ENCODE measurements at regions not wholly inside any gene's neighbourhood (a gene's known extent, or its start where the extent isn't known, plus 50 kb on each side); places are given as distances from the start of the nearest gene placed in this dataset.

- no peak for ATAC-seq
- DNase-seq = no peak
- intact Hi-C loops (cut with micrococcal nuclease) = no loop called here
Observed at GRCh38 chr18:34002130-34002529, 222.6 kb downstream of the NOL4 start.

GRCh38 chr18:34001376-34001775 lies 223.3 kb downstream of the NOL4 start:
- intact Hi-C loops (cut with micrococcal nuclease) = no loop called here
- DNase-seq = no peak
- ATAC-seq = no peak

- intact Hi-C loops (cut with micrococcal nuclease) = no loop called here
- DNase-seq (no peak), ATAC-seq (no peak)
Observed at GRCh38 chr18:33987206-33987605, 237.5 kb downstream of the NOL4 start.

DNA sequence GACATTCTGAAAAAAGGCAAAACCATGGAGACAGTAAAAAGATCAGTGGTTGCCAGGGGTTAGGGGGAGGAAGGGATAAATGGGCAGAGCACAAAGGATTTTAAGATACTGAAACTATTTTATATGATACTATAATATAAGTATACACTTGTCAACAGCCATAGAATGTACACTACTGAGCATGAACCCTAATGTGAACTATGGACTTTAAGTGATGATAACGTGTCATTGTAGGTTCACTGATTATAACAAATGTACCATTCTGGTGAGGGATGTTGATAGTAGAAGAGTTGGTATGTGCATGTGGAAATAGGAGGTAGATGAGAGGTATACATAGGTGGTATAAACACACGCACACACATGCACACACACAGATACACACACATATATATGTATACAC lies 241.6 kb downstream of the NOL4 start:
- intact Hi-C loops (cut with micrococcal nuclease) = no loop called here
- ATAC-seq (no peak), DNase-seq (no peak)

GRCh38 chr18:33960417-33960816 lies 264.3 kb downstream of the NOL4 start:
- intact Hi-C loops (cut with micrococcal nuclease) = no loop called here
- DNase-seq = no peak
- ATAC-seq = no peak

DNA sequence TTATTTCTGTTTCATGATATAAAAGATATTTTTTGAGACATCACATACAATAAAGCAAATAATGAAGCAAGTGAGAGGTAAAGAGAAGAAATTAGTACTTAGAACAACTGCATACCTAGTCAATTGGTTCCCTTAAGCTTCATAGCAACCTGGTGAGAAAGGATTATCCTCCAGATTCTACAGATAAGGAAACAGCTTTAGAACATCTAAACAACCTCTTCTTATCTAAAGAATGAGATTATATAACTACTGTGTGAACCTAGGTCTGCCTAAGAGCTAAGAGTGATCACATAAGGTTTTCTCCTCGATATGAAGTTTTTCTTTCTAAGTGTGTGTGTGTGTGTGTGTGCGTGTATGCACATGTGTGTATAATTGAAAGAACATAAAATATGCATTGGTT lies 265.1 kb downstream of the NOL4 start:
- no peak for ATAC-seq
- DNase-seq = no peak
- intact Hi-C loops (cut with micrococcal nuclease) = no loop called here

GRCh38 chr18:33957707-33958106 lies 267.0 kb downstream of the NOL4 start:
- DNase-seq (no peak), ATAC-seq (no peak)
- intact Hi-C loops (cut with micrococcal nuclease) = no loop called here

DNA sequence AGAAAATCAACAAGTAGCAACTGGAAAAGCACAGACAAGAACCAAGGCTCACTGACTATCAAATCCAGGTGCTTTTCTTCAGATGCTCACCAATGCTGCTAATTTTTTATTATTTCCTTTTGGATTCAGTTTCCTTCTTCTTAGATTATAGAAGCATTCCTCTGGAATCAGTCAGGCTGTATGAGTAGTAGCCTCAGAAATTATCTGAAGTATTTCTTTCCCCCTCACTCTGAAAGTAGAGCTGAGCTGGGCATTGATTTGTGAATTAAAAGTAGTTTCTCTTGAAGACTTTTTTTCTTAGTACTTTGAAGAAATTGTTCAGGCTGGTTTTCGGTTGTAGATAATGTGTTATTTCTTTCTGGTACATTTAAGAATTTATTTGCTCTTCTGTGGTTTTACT lies 273.7 kb downstream of the NOL4 start:
- intact Hi-C loops (cut with micrococcal nuclease) = no loop called here
- no peak for DNase-seq
- no peak for ATAC-seq

- intact Hi-C loops (cut with micrococcal nuclease) = no loop called here
- ATAC-seq (no peak), DNase-seq (no peak)
Observed at GRCh38 chr18:33946336-33946735, 278.4 kb downstream of the NOL4 start.

- intact Hi-C loops (cut with micrococcal nuclease) = no loop called here
- ATAC-seq = no peak
- DNase-seq = no peak
Observed at GRCh38 chr18:33944493-33944892, 280.2 kb downstream of the NOL4 start.

DNA sequence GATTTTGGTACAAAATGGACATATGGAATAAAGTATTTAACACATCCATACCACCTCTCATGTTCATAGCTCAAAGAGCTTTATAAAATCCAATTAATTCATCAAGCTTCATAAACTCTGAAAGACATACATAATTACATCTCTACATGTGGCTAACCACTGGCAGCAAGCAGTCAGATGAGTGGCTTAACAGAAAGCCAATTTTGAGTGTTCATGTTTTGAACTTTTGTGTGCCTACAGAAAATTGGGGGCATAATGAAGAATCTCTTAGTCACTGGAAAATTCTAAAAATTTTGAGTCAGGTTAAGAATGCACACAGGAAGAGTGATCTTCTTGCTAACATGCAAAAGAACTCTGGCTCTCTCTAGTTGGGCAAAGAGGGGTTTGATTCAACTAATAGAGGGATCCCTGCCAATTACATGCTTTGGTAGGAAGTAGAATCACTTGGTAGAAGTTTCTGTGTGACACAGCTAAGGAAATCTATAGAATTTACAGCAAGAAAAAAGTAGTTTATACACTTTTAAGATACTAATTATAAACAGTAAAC lies 287.4 kb downstream of the NOL4 start:
- DNase-seq (no peak), ATAC-seq (no peak)
- intact Hi-C loops (cut with micrococcal nuclease) = no loop called here

DNA sequence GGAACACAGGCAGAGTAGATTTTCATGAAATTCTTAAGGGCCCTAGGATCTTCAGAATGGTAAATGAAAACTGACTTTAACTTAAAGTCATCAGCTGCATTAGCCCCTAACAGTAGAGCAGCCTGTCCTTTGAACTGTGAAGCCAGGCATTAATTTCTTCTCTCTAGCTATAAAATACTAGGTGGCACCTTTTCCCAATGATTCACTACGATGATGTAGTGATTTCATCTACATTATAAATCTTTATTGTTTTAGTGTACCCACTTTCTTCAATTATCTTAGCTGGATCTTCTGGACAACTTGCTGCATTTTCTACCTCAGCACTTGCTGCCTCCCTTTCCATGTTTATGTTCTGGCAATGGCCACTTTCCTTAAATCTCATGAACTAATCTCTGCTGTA lies 290.5 kb downstream of the NOL4 start:
- ATAC-seq (no peak), DNase-seq (no peak)
- intact Hi-C loops (cut with micrococcal nuclease) = no loop called here

GRCh38 chr18:33928231-33928630 lies 296.5 kb downstream of the NOL4 start:
- ATAC-seq (no peak), DNase-seq (no peak)
- intact Hi-C loops (cut with micrococcal nuclease) = no loop called here

DNA sequence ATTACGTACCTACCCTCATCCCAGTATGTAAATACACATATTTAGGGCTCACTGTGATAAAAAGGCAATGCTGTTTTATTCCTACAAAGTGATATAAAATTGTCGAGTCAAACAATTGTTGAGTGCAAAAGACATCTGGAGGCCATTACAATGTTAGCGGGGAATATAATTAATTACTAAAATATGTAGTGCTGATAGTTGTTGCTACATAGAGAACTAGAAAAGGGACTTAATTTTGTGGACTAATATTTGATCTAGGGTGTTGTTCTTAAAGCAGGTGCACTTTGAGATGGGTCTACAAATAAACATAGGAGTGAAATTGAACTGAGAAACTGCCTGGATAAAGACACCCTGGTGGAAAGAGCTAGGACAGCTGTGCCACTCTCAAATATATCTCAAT lies 300.1 kb downstream of the NOL4 start:
- DNase-seq (no peak), ATAC-seq (no peak)
- intact Hi-C loops (cut with micrococcal nuclease) = no loop called here

DNA sequence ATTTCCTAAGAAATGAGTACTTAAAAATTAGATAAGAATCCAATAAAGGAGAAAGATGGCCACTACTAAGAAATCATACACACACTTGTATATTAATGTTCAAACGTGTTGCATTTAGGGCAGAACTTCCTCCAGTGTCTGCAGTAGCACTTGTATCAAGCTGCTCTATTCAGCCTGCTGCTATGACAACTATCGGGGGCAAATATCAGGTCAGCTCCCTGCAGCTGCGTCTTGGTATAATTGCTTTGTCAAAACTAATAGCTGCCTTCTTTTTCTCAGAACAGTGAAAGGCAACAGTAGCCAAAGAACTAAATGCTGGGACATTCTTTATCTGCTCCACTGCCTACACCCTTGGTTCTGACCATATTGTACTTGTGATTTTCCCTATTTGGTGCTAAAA lies 300.7 kb downstream of the NOL4 start:
- ATAC-seq (no peak), DNase-seq (no peak)
- intact Hi-C loops (cut with micrococcal nuclease) = no loop called here

- intact Hi-C loops (cut with micrococcal nuclease) = no loop called here
- ATAC-seq (no peak), DNase-seq (no peak)
Observed at GRCh38 chr18:33918571-33918970, 306.1 kb downstream of the NOL4 start.

DNA sequence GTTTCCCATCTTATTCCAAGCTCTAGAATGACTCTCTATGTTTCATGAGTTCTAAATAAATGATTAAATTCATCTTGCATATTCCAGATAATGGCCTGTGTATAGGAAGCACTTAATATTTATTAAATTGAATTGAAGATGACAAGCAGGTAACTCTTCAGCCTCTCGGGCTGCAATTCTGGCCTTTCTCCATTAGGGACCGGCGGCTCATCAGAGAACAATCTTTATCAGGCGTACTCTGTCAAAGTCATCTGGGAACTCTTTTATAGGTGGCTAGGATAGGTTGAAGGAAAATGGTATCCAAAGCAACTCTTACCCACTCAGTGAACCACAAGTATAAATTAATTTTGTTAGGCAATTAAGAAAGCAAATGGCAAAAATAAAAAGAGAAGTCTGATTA lies 308.5 kb downstream of the NOL4 start:
- no peak for DNase-seq
- no peak for ATAC-seq
- intact Hi-C loops (cut with micrococcal nuclease) = no loop called here

GRCh38 chr18:33914399-33914798 lies 310.3 kb downstream of the NOL4 start:
- intact Hi-C loops (cut with micrococcal nuclease) = no loop called here
- DNase-seq (no peak), ATAC-seq (no peak)

GRCh38 chr18:33906046-33906445 lies 318.7 kb downstream of the NOL4 start:
- ATAC-seq = no peak
- no peak for DNase-seq
- intact Hi-C loops (cut with micrococcal nuclease) = no loop called here

- intact Hi-C loops (cut with micrococcal nuclease) = no loop called here
- DNase-seq (no peak), ATAC-seq (no peak)
Observed at GRCh38 chr18:33901894-33902512, 322.7 kb downstream of the NOL4 start.

DNA sequence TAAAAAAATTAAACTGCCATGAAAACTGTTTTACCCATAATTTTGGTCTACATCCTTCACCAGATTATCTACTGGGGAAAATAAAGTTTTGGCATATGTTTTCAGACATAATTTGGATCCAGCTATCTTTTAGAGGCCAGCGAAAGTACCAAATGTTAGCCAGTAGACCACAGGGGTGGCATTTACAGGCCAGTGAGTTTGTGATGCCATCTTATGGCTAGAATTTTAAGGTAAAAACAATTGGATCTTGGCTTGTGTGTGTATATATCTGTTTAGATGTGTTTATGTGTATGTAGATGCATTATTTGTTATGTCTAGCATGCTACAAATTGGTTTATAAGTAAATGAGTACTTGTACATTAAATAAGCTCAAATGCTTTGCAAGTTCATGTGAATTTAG lies 322.6 kb downstream of the ASXL3 start:
- intact Hi-C loops (cut with micrococcal nuclease) = no loop called here
- DNase-seq = no peak
- ATAC-seq = no peak

GRCh38 chr18:33898427-33898826 lies 320.4 kb downstream of the ASXL3 start:
- ATAC-seq (no peak), DNase-seq (no peak)
- intact Hi-C loops (cut with micrococcal nuclease) = no loop called here
